HEK293 (cell line): ENCODE measurements at regions not wholly inside any gene's neighbourhood (a gene's known extent, or its start where the extent isn't known, plus 50 kb on each side); places are given as distances from the start of the nearest gene placed in this dataset.

ENCODE experiments used
- CTCF ChIA-PET: fragments of 350-600 bp; formaldehyde crosslinking; extraction: SDS; loops from one replicate; lab custom pipeline; 2021; ENCODE audit warnings: antibody characterized with exemption; lab: Yijun Ruan, JAX
- POLR2A ChIA-PET: fragments of 300-600 bp; formaldehyde crosslinking; extraction: SDS; loops from one replicate; lab custom pipeline; 2020; ENCODE audit warnings: antibody characterized with exemption, inconsistent platforms; lab: Yijun Ruan, JAX
- H3K27ac ChIP-seq: fragments of 200-500 bp; sonication (Bioruptor generic); 2 replicates; pipeline ENCODE4 v1.5.1; 2014; ENCODE audit warnings: low read depth, low read length, control low read depth, inconsistent platforms; ENCODE audit errors: extremely low read depth
- H3K36me3 ChIP-seq, 2 experiments: fragments of 200-500 bp in 1 of 2; sonication (Bioruptor generic) in 1 of 2; 1 replicate in 1 of 2; 2 replicates in 1 of 2; pipeline ENCODE4 v1.5.1; 2014 to 2017; ENCODE audit warnings: inconsistent platforms in 2 of 2, low read length in 2 of 2; ENCODE audit not compliant: control insufficient read depth in 2 of 2, insufficient read depth in 1 of 2
- H3K4me1 ChIP-seq: fragments of 200-500 bp; sonication (Bioruptor generic); 2 replicates; pipeline ENCODE4 v1.5.1; 2014; ENCODE audit warnings: mild to moderate bottlenecking, low read length, inconsistent platforms; ENCODE audit not compliant: control insufficient read depth, insufficient read depth
- H3K4me3 ChIP-seq: 2 replicates; pipeline ENCODE4 v1.5.1; 2011; ENCODE audit warnings: low read depth, mild to moderate bottlenecking, control low read depth, low read length, moderate library complexity
- H3K9me3 ChIP-seq: fragments of 200-500 bp; sonication (Bioruptor generic); 2 replicates; pipeline ENCODE4 v1.5.1; 2014; ENCODE audit warnings: low read depth, low read length, inconsistent platforms; ENCODE audit not compliant: control insufficient read depth, insufficient read depth
- OSR2 ChIP-seq: fragments of 450-650 bp; formaldehyde crosslinking; IDR thresholded peaks from 2 replicates; pipeline ENCODE4 v1.5.1; 2016; ENCODE audit warnings: missing biosample characterization, missing genetic modification characterization
- RBAK ChIP-seq: fragments of 450-650 bp; formaldehyde crosslinking; IDR thresholded peaks from 2 replicates; pipeline ENCODE4 v1.5.1; 2016; ENCODE audit warnings: missing biosample characterization, missing genetic modification characterization
- TRIM28 ChIP-seq: IDR thresholded peaks from 2 replicates; pipeline ENCODE4 v1.6.1; 2011; ENCODE audit warnings: low read length, control low read depth, borderline replicate concordance
- ZIC2 ChIP-seq: fragments of 450-650 bp; formaldehyde crosslinking; IDR thresholded peaks from 2 replicates; pipeline ENCODE4 v1.5.1; 2016; ENCODE audit warnings: missing biosample characterization, missing genetic modification characterization
- ZNF169 ChIP-seq: fragments of 450-650 bp; formaldehyde crosslinking; IDR thresholded peaks from 2 replicates; pipeline ENCODE4 v1.5.1; 2016; ENCODE audit warnings: missing biosample characterization, missing genetic modification characterization
- ZNF223 ChIP-seq: fragments of 450-650 bp; formaldehyde crosslinking; IDR thresholded peaks from 2 replicates; pipeline ENCODE4 v1.5.1; 2016; ENCODE audit warnings: missing biosample characterization, missing genetic modification characterization
- ZNF239 ChIP-seq: fragments of 450-650 bp; formaldehyde crosslinking; IDR thresholded peaks from 2 replicates; pipeline ENCODE4 v1.5.1; 2016; ENCODE audit warnings: missing biosample characterization, missing genetic modification characterization
- ZNF24 ChIP-seq: fragments of 450-650 bp; formaldehyde crosslinking; IDR thresholded peaks from 2 replicates; pipeline ENCODE4 v1.5.1; 2016; ENCODE audit warnings: missing biosample characterization, missing genetic modification characterization
- ZNF248 ChIP-seq: fragments of 450-650 bp; formaldehyde crosslinking; IDR thresholded peaks from 2 replicates; pipeline ENCODE4 v1.5.1; 2017; ENCODE audit warnings: missing biosample characterization, missing genetic modification characterization
- ZNF274 ChIP-seq, 2 experiments: fragments of 200-500 bp in 1 of 2; fragments of 450-650 bp in 1 of 2; sonication (Bioruptor generic) in 1 of 2; formaldehyde crosslinking in 1 of 2; IDR thresholded peaks; 2 replicates each; pipeline versions ENCODE4 v1.5.1 to v1.6.1; 2014 to 2016; ENCODE audit warnings: borderline replicate concordance in 1 of 2, inconsistent platforms in 1 of 2, low read length in 1 of 2, missing biosample characterization in 1 of 2, missing genetic modification characterization in 1 of 2
- ZNF302 ChIP-seq: fragments of 450-650 bp; formaldehyde crosslinking; IDR thresholded peaks from 2 replicates; pipeline ENCODE4 v1.5.1; 2016; ENCODE audit warnings: missing biosample characterization, missing genetic modification characterization, low read depth
- ZNF366 ChIP-seq: fragments of 450-650 bp; formaldehyde crosslinking; conservative IDR thresholded peaks from 2 replicates; pipeline ENCODE4 v1.5.1; 2016; ENCODE audit warnings: missing biosample characterization, missing genetic modification characterization
- ZNF571 ChIP-seq: fragments of 450-650 bp; formaldehyde crosslinking; IDR thresholded peaks from 2 replicates; pipeline ENCODE4 v1.5.0; 2017; ENCODE audit warnings: missing biosample characterization, missing genetic modification characterization
- ZNF707 ChIP-seq: fragments of 450-650 bp; formaldehyde crosslinking; IDR thresholded peaks from 2 replicates; pipeline ENCODE4 v1.5.1; 2016; ENCODE audit warnings: missing biosample characterization, missing genetic modification characterization
- ZNF76 ChIP-seq: fragments of 450-650 bp; formaldehyde crosslinking; IDR thresholded peaks from 2 replicates; pipeline ENCODE4; 2016; ENCODE audit warnings: low read depth, missing biosample characterization, missing genetic modification characterization, borderline replicate concordance
- ZNF830 ChIP-seq: fragments of 450-650 bp; IDR thresholded peaks from 2 replicates; pipeline ENCODE4 v1.5.0; 2018; ENCODE audit warnings: missing biosample characterization, missing genetic modification characterization, low read depth, mild to moderate bottlenecking, moderate library complexity
- ZSCAN30 ChIP-seq: fragments of 450-650 bp; IDR thresholded peaks from 2 replicates; pipeline ENCODE4 v1.5.1; 2018; ENCODE audit warnings: missing biosample characterization, mild to moderate bottlenecking, missing genetic modification characterization, moderate library complexity
- TF ChIP-seq, protein P1 (sequence below): fragments of 450-650 bp; formaldehyde crosslinking; IDR thresholded peaks from 2 replicates; pipeline ENCODE4 v1.5.1; 2016; ENCODE audit warnings: missing biosample characterization, missing genetic modification characterization
- TF ChIP-seq, protein P2 (sequence below): fragments of 450-650 bp; formaldehyde crosslinking; IDR thresholded peaks from 2 replicates; pipeline ENCODE4 v1.5.1; 2016; ENCODE audit warnings: missing biosample characterization, missing genetic modification characterization, borderline replicate concordance
- TF ChIP-seq, protein P3 (sequence below): fragments of 450-650 bp; formaldehyde crosslinking; IDR thresholded peaks from 2 replicates; pipeline ENCODE4 v1.5.1; 2016; ENCODE audit warnings: missing biosample characterization, missing genetic modification characterization
- TF ChIP-seq, protein P4 (sequence below): fragments of 450-650 bp; formaldehyde crosslinking; IDR thresholded peaks from 2 replicates; pipeline ENCODE4 v1.5.1; 2016; ENCODE audit warnings: missing biosample characterization, missing genetic modification characterization

DNA sequence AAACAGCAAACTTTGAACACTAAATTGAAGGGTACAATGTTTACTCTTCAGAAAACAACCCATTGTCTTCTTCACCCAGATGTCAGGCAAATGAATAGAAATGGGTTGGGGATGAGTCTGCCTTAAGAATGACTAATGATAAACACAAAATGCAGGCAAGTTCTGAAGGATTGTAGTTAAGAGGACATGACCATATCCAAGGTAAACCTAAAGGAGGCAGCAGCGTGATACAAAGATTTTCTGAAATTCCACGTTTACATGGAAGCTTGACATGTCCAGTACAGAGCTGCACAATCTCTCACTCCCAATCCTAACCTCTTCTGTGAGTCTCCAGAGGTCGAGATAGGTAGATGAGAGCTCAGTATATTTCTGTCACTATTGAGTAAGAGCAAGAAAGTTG lies 1263.2 kb upstream of the CDH6 start:
- H3K4me1 ChIP-seq: no peaks in the 10 kb centered on the region
- CTCF ChIA-PET: no interaction called here

DNA sequence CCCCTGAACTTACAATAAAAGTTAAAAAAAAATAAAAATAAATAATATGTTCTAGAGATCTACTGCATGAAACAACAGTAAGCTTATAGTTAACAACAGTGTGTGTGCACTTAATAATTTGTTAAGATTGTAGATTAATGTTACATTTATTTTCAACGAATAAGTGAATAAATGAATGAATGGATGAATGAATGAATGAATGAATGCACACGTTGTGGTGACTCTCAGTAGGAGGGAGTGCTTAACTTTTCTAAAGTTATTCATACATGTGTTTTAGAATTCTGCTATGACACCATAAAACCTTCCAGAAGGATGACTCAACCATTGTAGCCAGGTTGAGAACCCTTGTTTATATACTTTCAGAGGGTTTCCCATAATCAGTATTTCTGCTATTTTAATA lies 1269.4 kb upstream of the CDH6 start:
- no peaks in the 10 kb centered on the region for H3K9me3 ChIP-seq
- H3K4me3 ChIP-seq: no peak overlapping the region
- H3K27ac ChIP-seq: no peak overlapping the region
- ChIA-PET POLR2A (no interaction called here), CTCF (no interaction called here)
- TF ChIP-seq ZNF239 (tag by site-specific recombination) (no peak), ZNF24 (tag by site-specific recombination) (no peak), ZNF274 (IDR thresholded peaks at IDR 0.05; ENCODE audit: low read length) (no peak), ZNF274 (tag by site-specific recombination; IDR thresholded peaks at IDR 0.05; ENCODE audit: borderline replicate concordance) (no peak), ZNF248 (tag by site-specific recombination) (no peak), ZNF366 (tag by site-specific recombination) (no peak), OSR2 (tag by site-specific recombination) (no peak), ZIC2 (tag by site-specific recombination) (no peak), ZNF223 (tag by site-specific recombination) (no peak), ZNF302 (tag by site-specific recombination) (no peak), ZNF571 (tag by site-specific recombination) (no peak)
- TF ChIP-seq, protein P1, sequence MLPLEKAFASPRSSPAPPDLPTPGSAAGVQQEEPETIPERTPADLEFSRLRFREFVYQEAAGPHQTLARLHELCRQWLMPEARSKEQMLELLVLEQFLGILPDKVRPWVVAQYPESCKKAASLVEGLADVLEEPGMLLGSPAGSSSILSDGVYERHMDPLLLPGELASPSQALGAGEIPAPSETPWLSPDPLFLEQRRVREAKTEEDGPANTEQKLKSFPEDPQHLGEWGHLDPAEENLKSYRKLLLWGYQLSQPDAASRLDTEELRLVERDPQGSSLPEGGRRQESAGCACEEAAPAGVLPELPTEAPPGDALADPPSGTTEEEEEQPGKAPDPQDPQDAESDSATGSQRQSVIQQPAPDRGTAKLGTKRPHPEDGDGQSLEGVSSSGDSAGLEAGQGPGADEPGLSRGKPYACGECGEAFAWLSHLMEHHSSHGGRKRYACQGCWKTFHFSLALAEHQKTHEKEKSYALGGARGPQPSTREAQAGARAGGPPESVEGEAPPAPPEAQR: no peak
- no peaks in the 10 kb centered on the region for H3K36me3 ChIP-seq
- H3K4me1 ChIP-seq: no peaks in the 10 kb centered on the region

More for the DNA sequence above, 1263.2 kb upstream of the CDH6 start:
- TF ChIP-seq ZNF830: no peak
- TF ChIP-seq, protein P2, sequence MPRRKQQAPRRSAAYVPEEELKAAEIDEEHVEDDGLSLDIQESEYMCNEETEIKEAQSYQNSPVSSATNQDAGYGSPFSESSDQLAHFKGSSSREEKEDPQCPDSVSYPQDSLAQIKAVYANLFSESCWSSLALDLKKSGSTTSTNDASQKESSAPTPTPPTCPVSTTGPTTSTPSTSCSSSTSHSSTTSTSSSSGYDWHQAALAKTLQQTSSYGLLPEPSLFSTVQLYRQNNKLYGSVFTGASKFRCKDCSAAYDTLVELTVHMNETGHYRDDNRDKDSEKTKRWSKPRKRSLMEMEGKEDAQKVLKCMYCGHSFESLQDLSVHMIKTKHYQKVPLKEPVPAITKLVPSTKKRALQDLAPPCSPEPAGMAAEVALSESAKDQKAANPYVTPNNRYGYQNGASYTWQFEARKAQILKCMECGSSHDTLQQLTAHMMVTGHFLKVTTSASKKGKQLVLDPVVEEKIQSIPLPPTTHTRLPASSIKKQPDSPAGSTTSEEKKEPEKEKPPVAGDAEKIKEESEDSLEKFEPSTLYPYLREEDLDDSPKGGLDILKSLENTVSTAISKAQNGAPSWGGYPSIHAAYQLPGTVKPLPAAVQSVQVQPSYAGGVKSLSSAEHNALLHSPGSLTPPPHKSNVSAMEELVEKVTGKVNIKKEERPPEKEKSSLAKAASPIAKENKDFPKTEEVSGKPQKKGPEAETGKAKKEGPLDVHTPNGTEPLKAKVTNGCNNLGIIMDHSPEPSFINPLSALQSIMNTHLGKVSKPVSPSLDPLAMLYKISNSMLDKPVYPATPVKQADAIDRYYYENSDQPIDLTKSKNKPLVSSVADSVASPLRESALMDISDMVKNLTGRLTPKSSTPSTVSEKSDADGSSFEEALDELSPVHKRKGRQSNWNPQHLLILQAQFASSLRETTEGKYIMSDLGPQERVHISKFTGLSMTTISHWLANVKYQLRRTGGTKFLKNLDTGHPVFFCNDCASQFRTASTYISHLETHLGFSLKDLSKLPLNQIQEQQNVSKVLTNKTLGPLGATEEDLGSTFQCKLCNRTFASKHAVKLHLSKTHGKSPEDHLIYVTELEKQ: no peak
- TF ChIP-seq TRIM28: no peak
- TF ChIP-seq RBAK: no peak
- TF ChIP-seq, protein P3, sequence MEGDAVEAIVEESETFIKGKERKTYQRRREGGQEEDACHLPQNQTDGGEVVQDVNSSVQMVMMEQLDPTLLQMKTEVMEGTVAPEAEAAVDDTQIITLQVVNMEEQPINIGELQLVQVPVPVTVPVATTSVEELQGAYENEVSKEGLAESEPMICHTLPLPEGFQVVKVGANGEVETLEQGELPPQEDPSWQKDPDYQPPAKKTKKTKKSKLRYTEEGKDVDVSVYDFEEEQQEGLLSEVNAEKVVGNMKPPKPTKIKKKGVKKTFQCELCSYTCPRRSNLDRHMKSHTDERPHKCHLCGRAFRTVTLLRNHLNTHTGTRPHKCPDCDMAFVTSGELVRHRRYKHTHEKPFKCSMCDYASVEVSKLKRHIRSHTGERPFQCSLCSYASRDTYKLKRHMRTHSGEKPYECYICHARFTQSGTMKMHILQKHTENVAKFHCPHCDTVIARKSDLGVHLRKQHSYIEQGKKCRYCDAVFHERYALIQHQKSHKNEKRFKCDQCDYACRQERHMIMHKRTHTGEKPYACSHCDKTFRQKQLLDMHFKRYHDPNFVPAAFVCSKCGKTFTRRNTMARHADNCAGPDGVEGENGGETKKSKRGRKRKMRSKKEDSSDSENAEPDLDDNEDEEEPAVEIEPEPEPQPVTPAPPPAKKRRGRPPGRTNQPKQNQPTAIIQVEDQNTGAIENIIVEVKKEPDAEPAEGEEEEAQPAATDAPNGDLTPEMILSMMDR (tag by site-specific recombination): no peak
- TF ChIP-seq, protein P4, sequence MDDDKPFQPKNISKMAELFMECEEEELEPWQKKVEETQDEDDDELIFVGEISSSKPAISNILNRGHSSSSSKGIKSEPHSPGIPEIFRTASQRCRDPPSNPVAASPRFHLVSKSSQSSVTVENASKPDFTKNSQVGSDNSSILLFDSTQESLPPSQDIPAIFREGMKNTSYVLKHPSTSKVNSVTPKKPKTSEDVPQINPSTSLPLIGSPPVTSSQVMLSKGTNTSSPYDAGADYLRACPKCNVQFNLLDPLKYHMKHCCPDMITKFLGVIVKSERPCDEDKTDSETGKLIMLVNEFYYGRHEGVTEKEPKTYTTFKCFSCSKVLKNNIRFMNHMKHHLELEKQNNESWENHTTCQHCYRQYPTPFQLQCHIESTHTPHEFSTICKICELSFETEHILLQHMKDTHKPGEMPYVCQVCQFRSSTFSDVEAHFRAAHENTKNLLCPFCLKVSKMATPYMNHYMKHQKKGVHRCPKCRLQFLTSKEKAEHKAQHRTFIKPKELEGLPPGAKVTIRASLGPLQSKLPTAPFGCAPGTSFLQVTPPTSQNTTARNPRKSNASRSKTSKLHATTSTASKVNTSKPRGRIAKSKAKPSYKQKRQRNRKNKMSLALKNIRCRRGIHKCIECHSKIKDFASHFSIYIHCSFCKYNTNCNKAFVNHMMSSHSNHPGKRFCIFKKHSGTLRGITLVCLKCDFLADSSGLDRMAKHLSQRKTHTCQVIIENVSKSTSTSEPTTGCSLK (tag by site-specific recombination): no peak
- TF ChIP-seq ZNF707 (tag by site-specific recombination): no peak
- TF ChIP-seq ZNF169: no peak
- no peak for TF ChIP-seq ZNF76 (tag by site-specific recombination)
- no peak for TF ChIP-seq ZSCAN30 (tag by site-specific recombination)
- H3K36me3 ChIP-seq: no peaks in the 10 kb centered on the region
- H3K9me3 ChIP-seq: no peaks in the 10 kb centered on the region
- H3K27ac ChIP-seq: no peak overlapping the region
- H3K4me3 ChIP-seq: no peak overlapping the region
- POLR2A ChIA-PET: no interaction called here
